SK-N-SH treated with all-trans-retinoic acid at 6 μM for 48 hours (cell line): ENCODE measurements at regions not wholly inside any gene's neighbourhood (a gene's known extent, or its start where the extent isn't known, plus 50 kb on each side); places are given as distances from the start of the nearest gene placed in this dataset.
"Not testable (repeated sequence)": the region's sequence is repeated elsewhere in the genome, so short reads cannot be mapped to it uniquely, and the experiment has no call there.

Experiments used
- CSDC2 ChIP-seq: fragments of 250-450 bp; sonication (Bioruptor Pico); IDR thresholded peaks from 2 replicates; pipeline ENCODE4 v1.5.0; 2020; ENCODE audit warnings: mild to moderate bottlenecking, moderate library complexity
- GLIS3 ChIP-seq: fragments of 250-450 bp; sonication (Bioruptor Pico); IDR thresholded peaks from 2 replicates; pipeline ENCODE4 v1.5.0; 2020; ENCODE audit warnings: mild to moderate bottlenecking, moderate library complexity
- ISL1 ChIP-seq: fragments of 250-450 bp; sonication (Bioruptor Pico); IDR thresholded peaks from 2 replicates; pipeline ENCODE4 v2.1.2; 2022; ENCODE audit warnings: mild to moderate bottlenecking, moderate library complexity
- PPARA ChIP-seq: fragments of 250-450 bp; sonication (Bioruptor Pico); IDR thresholded peaks from 2 replicates; pipeline ENCODE4 v1.5.0; 2020; ENCODE audit warnings: mild to moderate bottlenecking, borderline replicate concordance
- RARB ChIP-seq: fragments of 250-450 bp; sonication (Bioruptor Pico); IDR thresholded peaks from 2 replicates; pipeline ENCODE4 v1.8.0; 2021; ENCODE audit warnings: mild to moderate bottlenecking, moderate library complexity
- SNAI2 ChIP-seq: fragments of 250-450 bp; sonication (Bioruptor Pico); IDR thresholded peaks from 2 replicates; pipeline ENCODE4 v1.5.0; 2020; ENCODE audit warnings: mild to moderate bottlenecking, moderate library complexity
- TCF4 ChIP-seq: fragments of 250-450 bp; sonication (Bioruptor Pico); IDR thresholded peaks from 2 replicates; pipeline ENCODE4 v1.8.0; 2021; ENCODE audit warnings: mild to moderate bottlenecking, moderate library complexity, borderline replicate concordance
- TSHZ2 ChIP-seq: fragments of 250-450 bp; sonication (Bioruptor Pico); IDR thresholded peaks from 2 replicates; pipeline ENCODE4 v1.5.0; 2020; ENCODE audit warnings: mild to moderate bottlenecking, moderate library complexity
- ZC3H10 ChIP-seq: fragments of 250-450 bp; sonication (Bioruptor Pico); IDR thresholded peaks from 2 replicates; pipeline ENCODE4 v1.5.1; 2021; ENCODE audit warnings: mild to moderate bottlenecking, moderate library complexity
- ZFP3 ChIP-seq: fragments of 250-450 bp; sonication (Bioruptor Pico); IDR thresholded peaks from 2 replicates; pipeline ENCODE4 v1.5.0; 2020; ENCODE audit warnings: mild to moderate bottlenecking, moderate library complexity
- ZNF70 ChIP-seq: fragments of 450-650 bp; formaldehyde crosslinking; IDR thresholded peaks from 2 replicates; pipeline ENCODE4 v1.5.0; 2020; ENCODE audit warnings: mild to moderate bottlenecking, moderate library complexity
- ZNF8 ChIP-seq: fragments of 450-650 bp; formaldehyde crosslinking; IDR thresholded peaks from 2 replicates; pipeline ENCODE4 v1.5.0; 2020; ENCODE audit warnings: mild to moderate bottlenecking, moderate library complexity
- TF ChIP-seq, protein P1 (sequence below): fragments of 250-450 bp; sonication (Bioruptor Pico); IDR thresholded peaks from 2 replicates; pipeline ENCODE4 v1.5.1; 2020; ENCODE audit warnings: low read depth, mild to moderate bottlenecking, moderate library complexity
- TF ChIP-seq, protein P2 (sequence below): fragments of 250-450 bp; sonication (Bioruptor Pico); IDR thresholded peaks from 2 replicates; pipeline ENCODE4 v1.5.1; 2021; ENCODE audit warnings: mild to moderate bottlenecking, moderate library complexity

- not testable (repeated sequence) for TF ChIP-seq ZFP3 (CRISPR knock-in tag); CSDC2; TCF4 (CRISPR knock-in tag); ZNF8 (CRISPR knock-in tag); ZC3H10 (CRISPR knock-in tag); TSHZ2 (CRISPR knock-in tag); RARB (CRISPR knock-in tag); SNAI2 (CRISPR knock-in tag); ISL1 (CRISPR knock-in tag); GLIS3; ZNF70; PPARA (CRISPR knock-in tag)
- TF ChIP-seq, protein P1, sequence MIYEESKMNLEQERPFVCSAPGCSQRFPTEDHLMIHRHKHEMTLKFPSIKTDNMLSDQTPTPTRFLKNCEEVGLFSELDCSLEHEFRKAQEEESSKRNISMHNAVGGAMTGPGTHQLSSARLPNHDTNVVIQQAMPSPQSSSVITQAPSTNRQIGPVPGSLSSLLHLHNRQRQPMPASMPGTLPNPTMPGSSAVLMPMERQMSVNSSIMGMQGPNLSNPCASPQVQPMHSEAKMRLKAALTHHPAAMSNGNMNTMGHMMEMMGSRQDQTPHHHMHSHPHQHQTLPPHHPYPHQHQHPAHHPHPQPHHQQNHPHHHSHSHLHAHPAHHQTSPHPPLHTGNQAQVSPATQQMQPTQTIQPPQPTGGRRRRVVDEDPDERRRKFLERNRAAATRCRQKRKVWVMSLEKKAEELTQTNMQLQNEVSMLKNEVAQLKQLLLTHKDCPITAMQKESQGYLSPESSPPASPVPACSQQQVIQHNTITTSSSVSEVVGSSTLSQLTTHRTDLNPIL (CRISPR knock-in tag), result not testable (repeated sequence)
- TF ChIP-seq, protein P2, sequence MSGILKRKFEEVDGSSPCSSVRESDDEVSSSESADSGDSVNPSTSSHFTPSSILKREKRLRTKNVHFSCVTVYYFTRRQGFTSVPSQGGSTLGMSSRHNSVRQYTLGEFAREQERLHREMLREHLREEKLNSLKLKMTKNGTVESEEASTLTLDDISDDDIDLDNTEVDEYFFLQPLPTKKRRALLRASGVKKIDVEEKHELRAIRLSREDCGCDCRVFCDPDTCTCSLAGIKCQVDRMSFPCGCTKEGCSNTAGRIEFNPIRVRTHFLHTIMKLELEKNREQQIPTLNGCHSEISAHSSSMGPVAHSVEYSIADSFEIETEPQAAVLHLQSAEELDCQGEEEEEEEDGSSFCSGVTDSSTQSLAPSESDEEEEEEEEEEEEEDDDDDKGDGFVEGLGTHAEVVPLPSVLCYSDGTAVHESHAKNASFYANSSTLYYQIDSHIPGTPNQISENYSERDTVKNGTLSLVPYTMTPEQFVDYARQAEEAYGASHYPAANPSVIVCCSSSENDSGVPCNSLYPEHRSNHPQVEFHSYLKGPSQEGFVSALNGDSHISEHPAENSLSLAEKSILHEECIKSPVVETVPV (CRISPR knock-in tag), result not testable (repeated sequence)
These were observed 67.1 kb upstream of the NANOS1 start for GRCh38 chr10:118962331-118962868.
